ENCODE measurements at regions not wholly inside any gene's neighbourhood (a gene's known extent, or its start where the extent isn't known, plus 50 kb on each side); places are given as distances from the start of the nearest gene placed in this dataset.
"Not testable (repeated sequence)": the region's sequence is repeated elsewhere in the genome, so short reads cannot be mapped to it uniquely, and the experiment has no call there.

GRCh38 chr15:81729340-81729739, 316.5 kb downstream of the MEX3B start:
- DNase-seq (ENCODE audit: low read depth) (no peak), FAIRE-seq (no peak)
- no peak for TF ChIP-seq CTCF (IDR thresholded peaks at IDR 0.05; ENCODE audit: insufficient read depth, low read length, severe bottlenecking)
- Histone ChIP-seq H3K36me3 (ENCODE audit: control insufficient read depth, insufficient read depth, low read length) (no peaks in the 10 kb centered on the region), H3K27me3 (ENCODE audit: control insufficient read depth, insufficient read depth, low read length) (no peaks in the 10 kb centered on the region), H3K4me3 (ENCODE audit: low read depth, low read length) (no peak overlapping the region)

- DNase-seq (ENCODE audit: low read depth): no peak
- no peak for FAIRE-seq
- no peak for TF ChIP-seq CTCF (IDR thresholded peaks at IDR 0.05; ENCODE audit: insufficient read depth, low read length, severe bottlenecking)
- H3K36me3 ChIP-seq (ENCODE audit: control insufficient read depth, insufficient read depth, low read length): no peaks in the 10 kb centered on the region
- no peaks in the 10 kb centered on the region for H3K27me3 ChIP-seq (ENCODE audit: control insufficient read depth, insufficient read depth, low read length)
- no peak overlapping the region for H3K4me3 ChIP-seq (ENCODE audit: low read depth, low read length)
Measured at GRCh38 chr15:81728726-81729125, 317.1 kb downstream of the MEX3B start.

GRCh38 chr15:81725590-81725989, 320.2 kb downstream of the MEX3B start:
- DNase-seq (ENCODE audit: low read depth): no peak
- Histone ChIP-seq H3K4me3 (ENCODE audit: low read depth, low read length) (no peak overlapping the region), H3K36me3 (ENCODE audit: control insufficient read depth, insufficient read depth, low read length) (no peaks in the 10 kb centered on the region), H3K27me3 (ENCODE audit: control insufficient read depth, insufficient read depth, low read length) (no peaks in the 10 kb centered on the region)
- FAIRE-seq: no peak
- no peak for TF ChIP-seq CTCF (IDR thresholded peaks at IDR 0.05; ENCODE audit: insufficient read depth, low read length, severe bottlenecking)

DNA sequence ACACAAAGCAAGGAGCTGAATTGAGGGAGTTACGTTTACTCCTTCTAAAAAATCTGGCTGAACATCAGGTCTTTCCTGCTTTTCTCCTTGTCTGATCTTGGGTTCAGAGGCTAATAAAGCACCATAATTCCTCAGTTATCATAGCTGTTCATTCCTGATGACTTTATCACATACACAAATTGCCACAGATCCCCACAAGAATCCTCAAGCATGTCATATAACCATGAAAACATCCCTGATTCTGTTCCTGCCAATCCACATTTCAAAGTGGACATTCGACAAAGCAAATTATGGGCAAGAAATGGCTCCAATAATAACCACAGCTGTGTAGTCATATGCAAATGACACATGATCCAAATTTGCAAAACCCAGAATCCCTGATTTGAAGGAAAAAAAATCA, 321.3 kb downstream of the MEX3B start:
- Histone ChIP-seq H3K27me3 (ENCODE audit: control insufficient read depth, insufficient read depth, low read length) (no peaks in the 10 kb centered on the region), H3K4me3 (ENCODE audit: low read depth, low read length) (no peak overlapping the region), H3K36me3 (ENCODE audit: control insufficient read depth, insufficient read depth, low read length) (no peaks in the 10 kb centered on the region)
- FAIRE-seq (no peak), DNase-seq (ENCODE audit: low read depth) (no peak)
- no peak for TF ChIP-seq CTCF (IDR thresholded peaks at IDR 0.05; ENCODE audit: insufficient read depth, low read length, severe bottlenecking)

GRCh38 chr15:81723701-81724100, 322.1 kb downstream of the MEX3B start:
- Histone ChIP-seq H3K27me3 (ENCODE audit: control insufficient read depth, insufficient read depth, low read length) (no peaks in the 10 kb centered on the region), H3K4me3 (ENCODE audit: low read depth, low read length) (no peak overlapping the region), H3K36me3 (ENCODE audit: control insufficient read depth, insufficient read depth, low read length) (no peaks in the 10 kb centered on the region)
- no peak for FAIRE-seq
- DNase-seq (ENCODE audit: low read depth): no peak
- TF ChIP-seq CTCF (IDR thresholded peaks at IDR 0.05; ENCODE audit: insufficient read depth, low read length, severe bottlenecking): no peak

DNA sequence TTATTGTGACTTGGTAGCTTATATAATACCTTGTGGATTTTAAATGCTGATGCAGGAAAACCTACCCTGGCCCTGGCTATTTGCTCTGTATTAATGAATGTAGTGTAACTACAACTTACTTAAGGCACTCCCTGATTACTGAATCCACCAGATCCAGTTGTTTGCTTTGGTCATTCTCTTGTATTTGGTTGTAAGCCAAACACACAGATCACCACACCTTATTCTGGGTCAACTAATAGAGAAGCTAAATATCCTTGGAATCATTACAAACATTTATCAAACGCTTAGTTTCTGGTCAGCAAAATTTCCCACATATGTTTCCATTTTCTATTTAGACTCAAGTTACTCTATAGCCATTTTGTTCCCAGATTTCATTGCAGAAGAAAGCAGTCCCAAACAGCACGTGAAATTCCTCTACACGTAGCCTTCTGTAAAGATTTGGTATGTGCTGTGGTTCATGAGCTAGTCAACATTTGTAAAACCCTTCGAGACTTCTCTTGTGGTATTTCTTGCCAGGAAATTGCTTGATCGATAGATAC, 322.6 kb downstream of the MEX3B start:
- DNase-seq (ENCODE audit: low read depth): no peak
- Histone ChIP-seq H3K4me3 (ENCODE audit: low read depth, low read length) (no peak overlapping the region), H3K27me3 (ENCODE audit: control insufficient read depth, insufficient read depth, low read length) (no peaks in the 10 kb centered on the region), H3K36me3 (ENCODE audit: control insufficient read depth, insufficient read depth, low read length) (no peaks in the 10 kb centered on the region)
- TF ChIP-seq CTCF (IDR thresholded peaks at IDR 0.05; ENCODE audit: insufficient read depth, low read length, severe bottlenecking): no peak
- FAIRE-seq: no peak

GRCh38 chr15:81716468-81716867, 329.4 kb downstream of the MEX3B start:
- H3K36me3 ChIP-seq (ENCODE audit: control insufficient read depth, insufficient read depth, low read length); DNase-seq (ENCODE audit: low read depth); H3K4me3 ChIP-seq (ENCODE audit: low read depth, low read length); H3K27me3 ChIP-seq (ENCODE audit: control insufficient read depth, insufficient read depth, low read length); FAIRE-seq: not testable (repeated sequence)

Data from bronchial epithelial cell (primary cell).